Parathyroid adenoma (tissue), 2 donors: ENCODE measurements at regions not wholly inside any gene's neighbourhood (a gene's known extent, or its start where the extent isn't known, plus 50 kb on each side); places are given as distances from the start of the nearest gene placed in this dataset.

ENCODE experiments used
- H2AFZ ChIP-seq: fragments of 300-600 bp; sonication (generic); one replicate; pipeline ENCODE4 v1.7.0; 2017; ENCODE audit warnings: antibody characterized with exemption, mild to moderate bottlenecking
- H3K27ac ChIP-seq: fragments of 300-600 bp; sonication (generic); one replicate; pipeline ENCODE4 v1.7.0; 2017
- H3K27me3 ChIP-seq: fragments of 300-600 bp; sonication (generic); one replicate; pipeline ENCODE4 v1.7.0; 2017; ENCODE audit warnings: low read length; ENCODE audit not compliant: control insufficient read depth, insufficient read depth
- H3K36me3 ChIP-seq: fragments of 300-600 bp; sonication (generic); one replicate; pipeline ENCODE4 v1.7.0; 2017; ENCODE audit warnings: low read length; ENCODE audit not compliant: control insufficient read depth, insufficient read depth
- H3K4me1 ChIP-seq: fragments of 300-600 bp; sonication (generic); one replicate; pipeline ENCODE4 v1.7.0; 2017; ENCODE audit warnings: control low read depth
- H3K4me2 ChIP-seq: fragments of 300-600 bp; sonication (generic); one replicate; pipeline ENCODE4 v1.7.0; 2017; ENCODE audit warnings: low read length
- H3K4me3 ChIP-seq: fragments of 300-600 bp; sonication (generic); one replicate; pipeline ENCODE4 v1.7.0; 2017; ENCODE audit warnings: low read depth, low read length
- H3K79me2 ChIP-seq: fragments of 300-600 bp; sonication (generic); one replicate; pipeline ENCODE4 v1.7.0; 2017; ENCODE audit warnings: control low read depth
- H3K9ac ChIP-seq: fragments of 300-600 bp; sonication (generic); one replicate; pipeline ENCODE4 v1.7.0; 2017; ENCODE audit warnings: mild to moderate bottlenecking
- H3K9me3 ChIP-seq: fragments of 300-600 bp; sonication (generic); one replicate; pipeline ENCODE4 v1.7.0; 2017; ENCODE audit warnings: low read length; ENCODE audit not compliant: control insufficient read depth
- CTCF ChIP-seq: fragments of 300-600 bp; sonication (generic); IDR thresholded peaks from one replicate; pipeline ENCODE4 v1.7.0; 2017; ENCODE audit warnings: antibody characterized with exemption, mild to moderate bottlenecking
- donor health status: primary hyperparathyroidism.

GRCh38 chr10:3866332-3866731 is 81.3 kb upstream of the KLF6 start:
- Histone ChIP-seq H3K4me1 (peaks cover 4% of the 10 kb centered on the region), H3K27ac (no peak overlapping the region), H3K4me2 (no peak overlapping the region), H3K36me3 (no peaks in the 10 kb centered on the region), H3K9me3 (no peaks in the 10 kb centered on the region), H2AFZ (no peak overlapping the region), H3K27me3 (no peaks in the 10 kb centered on the region), H3K9ac (no peak overlapping the region), H3K79me2 (no peaks in the 10 kb centered on the region), H3K4me3 (no peak overlapping the region)
- TF ChIP-seq CTCF: no peak

GRCh38 chr10:3865565-3865964 is 80.6 kb upstream of the KLF6 start:
- H3K4me1 ChIP-seq: peaks cover 4% of the 10 kb centered on the region
- H3K36me3 ChIP-seq: no peaks in the 10 kb centered on the region
- H3K27ac ChIP-seq: no peak overlapping the region
- H3K27me3 ChIP-seq: no peaks in the 10 kb centered on the region
- H3K4me3 ChIP-seq: no peak overlapping the region
- no peaks in the 10 kb centered on the region for H3K79me2 ChIP-seq
- H3K9ac ChIP-seq: no peak overlapping the region
- no peak for TF ChIP-seq CTCF
- no peak overlapping the region for H3K4me2 ChIP-seq
- no peaks in the 10 kb centered on the region for H3K9me3 ChIP-seq
- H2AFZ ChIP-seq: no peak overlapping the region

DNA sequence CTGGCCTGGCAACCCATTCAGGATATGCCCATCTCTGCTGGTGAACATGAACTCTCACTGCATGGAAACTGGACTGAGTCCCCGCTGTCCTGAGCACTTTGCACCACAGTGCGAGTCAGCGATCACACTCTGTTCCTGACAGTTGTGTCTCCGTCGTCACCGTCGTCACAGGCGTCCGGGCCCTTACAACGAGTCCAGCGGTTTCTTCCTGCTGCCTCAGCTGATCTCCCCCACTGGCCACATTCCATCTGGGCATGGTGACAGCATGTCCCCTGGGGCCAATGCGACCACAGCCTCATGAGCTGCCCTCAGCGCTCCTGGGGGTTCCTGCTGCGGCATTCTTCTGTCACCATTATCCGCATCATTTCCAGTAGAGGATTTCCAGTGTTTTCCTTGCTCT is 76.8 kb upstream of the KLF6 start:
- no peak for TF ChIP-seq CTCF
- Histone ChIP-seq H3K9ac (no peak overlapping the region), H3K79me2 (no peaks in the 10 kb centered on the region), H3K4me1 (no peaks in the 10 kb centered on the region), H3K27ac (no peak overlapping the region), H2AFZ (no peak overlapping the region), H3K27me3 (no peaks in the 10 kb centered on the region), H3K4me2 (no peak overlapping the region), H3K36me3 (no peaks in the 10 kb centered on the region), H3K9me3 (no peaks in the 10 kb centered on the region), H3K4me3 (no peak overlapping the region)

DNA sequence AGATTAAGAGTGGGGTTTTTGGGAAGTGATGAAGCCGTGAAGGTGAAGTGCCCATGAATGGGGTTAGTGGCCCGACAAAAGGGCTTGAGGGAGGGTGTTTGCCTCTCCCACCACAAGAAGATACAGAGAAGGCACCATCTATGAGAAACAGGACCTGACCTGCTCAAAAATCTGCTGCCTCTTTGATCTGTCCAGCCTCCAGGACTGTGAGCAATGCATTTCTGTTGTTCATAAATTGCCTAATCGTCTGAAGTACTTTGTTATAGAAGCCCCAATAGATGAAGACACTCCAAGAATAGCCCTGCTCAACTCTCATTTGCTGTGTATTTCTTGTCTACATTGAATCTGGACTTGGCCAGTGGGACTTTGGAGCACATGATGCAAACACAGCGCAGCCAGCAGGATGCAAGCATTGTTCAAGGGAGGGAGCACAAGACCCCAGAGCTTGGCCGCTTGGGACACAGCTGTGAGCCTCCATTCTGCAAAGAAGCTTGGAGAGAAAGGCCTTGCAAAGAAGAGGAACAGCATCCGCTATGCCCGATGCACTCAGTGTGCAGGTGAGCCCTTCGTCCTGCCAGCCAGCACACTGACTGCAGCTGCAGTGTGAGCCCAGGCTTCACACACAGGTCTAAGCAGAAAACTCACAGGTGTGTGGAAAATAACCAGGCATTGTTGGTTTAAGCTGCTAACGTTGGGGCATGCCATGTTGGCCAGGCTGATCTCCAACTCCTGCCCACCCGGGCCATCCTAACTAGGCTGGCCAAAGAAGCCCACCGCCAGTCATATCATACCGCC is 73.2 kb upstream of the KLF6 start:
- Histone ChIP-seq H3K4me3 (no peak overlapping the region), H3K9ac (no peak overlapping the region), H3K27ac (no peak overlapping the region), H3K4me1 (no peaks in the 10 kb centered on the region), H3K36me3 (no peaks in the 10 kb centered on the region), H3K9me3 (no peaks in the 10 kb centered on the region), H2AFZ (no peak overlapping the region), H3K4me2 (no peak overlapping the region), H3K79me2 (no peaks in the 10 kb centered on the region), H3K27me3 (no peaks in the 10 kb centered on the region)
- TF ChIP-seq CTCF: no peak

GRCh38 chr10:3857318-3857717 is 72.3 kb upstream of the KLF6 start:
- H3K27ac ChIP-seq: no peak overlapping the region
- no peaks in the 10 kb centered on the region for H3K79me2 ChIP-seq
- no peak overlapping the region for H2AFZ ChIP-seq
- no peak overlapping the region for H3K4me2 ChIP-seq
- no peaks in the 10 kb centered on the region for H3K36me3 ChIP-seq
- no peaks in the 10 kb centered on the region for H3K4me1 ChIP-seq
- H3K9ac ChIP-seq: no peak overlapping the region
- no peaks in the 10 kb centered on the region for H3K27me3 ChIP-seq
- TF ChIP-seq CTCF: no peak
- H3K9me3 ChIP-seq: no peaks in the 10 kb centered on the region
- H3K4me3 ChIP-seq: no peak overlapping the region
